Fibroblast of lung (primary cell): ENCODE measurements at regions not wholly inside any gene's neighbourhood (a gene's known extent, or its start where the extent isn't known, plus 50 kb on each side); places are given as distances from the start of the nearest gene placed in this dataset.

ENCODE experiments used
- CTCF ChIP-seq, 2 donors: IDR thresholded peaks in 1 of 2; conservative IDR thresholded peaks in 1 of 2; 1 replicate in 1 of 2; 2 replicates in 1 of 2; pipeline ENCODE4 v1.5.1; 2011 to 2012; ENCODE audit warnings: low read length in 2 of 2, control low read depth in 1 of 2, inconsistent platforms in 1 of 2, low read depth in 1 of 2, mild to moderate bottlenecking in 1 of 2
- EZH2 ChIP-seq: IDR thresholded peaks from 2 replicates; pipeline ENCODE4 v1.5.1; 2012; ENCODE audit warnings: low read length, control low read depth, mild to moderate bottlenecking; ENCODE audit errors: missing control alignments

- TF ChIP-seq CTCF (conservative IDR thresholded peaks at IDR 0.05 in 1 of 2, IDR thresholded peaks at IDR 0.05 in 1 of 2; ENCODE audit: low read depth in 1 of 2, low read length in 2 of 2) = no peak
- no peak for TF ChIP-seq EZH2
Measured at GRCh38 chr7:54141576-54141975, 400.6 kb upstream of the VSTM2A start.
